WTC11 (cell line): ENCODE measurements at regions not wholly inside any gene's neighbourhood (a gene's known extent, or its start where the extent isn't known, plus 50 kb on each side); places are given as distances from the start of the nearest gene placed in this dataset.

Experiments used
- ATAC-seq: fragments of 200-7000 bp; cut with Tn5 transposase; 2 replicates; pipeline ENCODE4 v1.10.0; 2021; ENCODE audit warnings: mild to moderate bottlenecking, moderate library complexity
- CTCF ChIA-PET: fragments of 300-600 bp; sonication (Branson Sonifier 250); formaldehyde crosslinking; loops from one replicate; lab custom pipeline; 2021; ENCODE audit warnings: antibody characterized with exemption; lab: Charles Lee
- POLR2A ChIA-PET: fragments of 350-600 bp; sonication (Branson Sonifier 250); formaldehyde crosslinking; loops from one replicate; lab custom pipeline; 2021; ENCODE audit warnings: antibody characterized with exemption; lab: Charles Lee
- DNase-seq: peaks from one replicate; pipeline ENCODE4 v3.0.0; 2021; ENCODE audit warnings: low spot score
- H3K27ac Mint-ChIP-seq: 2 replicates; pipeline ENCODE4 v1.8.0; 2021; ENCODE audit warnings: mixed read lengths
- H3K27me3 Mint-ChIP-seq: 2 replicates; pipeline ENCODE4 v1.8.0; 2021; ENCODE audit warnings: low read depth, mild to moderate bottlenecking, moderate library complexity, mixed read lengths
- H3K36me3 Mint-ChIP-seq: 2 replicates; pipeline ENCODE4 v1.8.0; 2021; ENCODE audit warnings: mixed read lengths
- H3K4me1 Mint-ChIP-seq: 2 replicates; pipeline ENCODE4 v1.8.0; 2022; ENCODE audit warnings: mixed read lengths
- H3K4me3 Mint-ChIP-seq: 2 replicates; pipeline ENCODE4 v1.8.0; 2021; ENCODE audit warnings: mild to moderate bottlenecking, moderate library complexity, mixed read lengths
- H3K9me3 Mint-ChIP-seq: 2 replicates; pipeline ENCODE4 v1.8.0; 2021; ENCODE audit warnings: mixed read lengths
- ATF3 ChIP-seq: sonication (generic); formaldehyde crosslinking; conservative IDR thresholded peaks from 2 replicates; pipeline ENCODE4 v1.8.1; 2022; ENCODE audit warnings: mild to moderate bottlenecking, missing genetic modification reagents
- E2F5 ChIP-seq: sonication (generic); formaldehyde crosslinking; IDR thresholded peaks from 2 replicates; pipeline ENCODE4 v1.8.1; 2022; ENCODE audit warnings: mild to moderate bottlenecking, moderate library complexity, missing genetic modification reagents
- ETV6 ChIP-seq: sonication (generic); formaldehyde crosslinking; IDR thresholded peaks from 2 replicates; pipeline ENCODE4 v1.8.1; 2022; ENCODE audit warnings: mild to moderate bottlenecking, missing genetic modification reagents
- FOXK1 ChIP-seq: sonication (generic); formaldehyde crosslinking; IDR thresholded peaks from 2 replicates; pipeline ENCODE4 v1.8.0; 2022; ENCODE audit warnings: mild to moderate bottlenecking, moderate library complexity, missing genetic modification reagents
- GTF2I ChIP-seq: fragments of 250-450 bp; sonication (Bioruptor Pico); conservative IDR thresholded peaks from 2 replicates; pipeline ENCODE4 v1.4.0; 2021; ENCODE audit warnings: mild to moderate bottlenecking
- HMGA2 ChIP-seq: fragments of 250-450 bp; sonication (Bioruptor Pico); IDR thresholded peaks from 2 replicates; pipeline ENCODE4 v1.4.0; 2021; ENCODE audit warnings: mild to moderate bottlenecking, moderate library complexity
- IRF1 ChIP-seq: sonication (generic); formaldehyde crosslinking; IDR thresholded peaks from 2 replicates; pipeline ENCODE4 v1.8.0; 2023; ENCODE audit warnings: missing genetic modification reagents
- IRF2 ChIP-seq: sonication (generic); formaldehyde crosslinking; IDR thresholded peaks from 2 replicates; pipeline ENCODE4 v1.8.0; 2022; ENCODE audit warnings: low read depth, missing genetic modification reagents, borderline replicate concordance
- JUN ChIP-seq: sonication (generic); formaldehyde crosslinking; IDR thresholded peaks from 2 replicates; pipeline ENCODE4 v1.8.0; 2023; ENCODE audit warnings: mild to moderate bottlenecking, missing genetic modification reagents
- KAT7 ChIP-seq: sonication (generic); formaldehyde crosslinking; IDR thresholded peaks from 2 replicates; pipeline ENCODE4 v1.8.1; 2023; ENCODE audit warnings: missing genetic modification reagents, mild to moderate bottlenecking, borderline replicate concordance
- MAX ChIP-seq: sonication (generic); formaldehyde crosslinking; IDR thresholded peaks from 2 replicates; pipeline ENCODE4 v1.8.0; 2022; ENCODE audit warnings: mild to moderate bottlenecking, missing genetic modification reagents
- MYBL2 ChIP-seq: sonication (generic); formaldehyde crosslinking; IDR thresholded peaks from 2 replicates; pipeline ENCODE4 v1.8.1; 2023; ENCODE audit warnings: mild to moderate bottlenecking, moderate library complexity, missing genetic modification reagents
- PRDM15 ChIP-seq: sonication (generic); formaldehyde crosslinking; IDR thresholded peaks from 2 replicates; pipeline ENCODE4 v1.8.0; 2022; ENCODE audit warnings: missing genetic modification reagents
- RELA ChIP-seq: sonication (generic); formaldehyde crosslinking; IDR thresholded peaks from 2 replicates; pipeline ENCODE4 v1.8.1; 2022; ENCODE audit warnings: missing genetic modification reagents, mild to moderate bottlenecking, borderline replicate concordance
- RORB ChIP-seq: fragments of 250-450 bp; sonication (Bioruptor Pico); IDR thresholded peaks from 2 replicates; pipeline ENCODE4 v1.9.0; 2021; ENCODE audit warnings: mild to moderate bottlenecking
- SMAD4 ChIP-seq: sonication (generic); formaldehyde crosslinking; IDR thresholded peaks from 2 replicates; pipeline ENCODE4 v1.8.0; 2022; ENCODE audit warnings: mild to moderate bottlenecking, missing genetic modification reagents
- USF1 ChIP-seq: sonication (generic); formaldehyde crosslinking; IDR thresholded peaks from 2 replicates; pipeline ENCODE4 v1.8.0; 2022; ENCODE audit warnings: mild to moderate bottlenecking, missing genetic modification reagents
- USF2 ChIP-seq: sonication (generic); formaldehyde crosslinking; IDR thresholded peaks from 2 replicates; pipeline ENCODE4 v1.8.1; 2023; ENCODE audit warnings: mild to moderate bottlenecking, missing genetic modification reagents, moderate library complexity
- ZBTB21 ChIP-seq: sonication (generic); formaldehyde crosslinking; IDR thresholded peaks from 2 replicates; pipeline ENCODE4 v1.8.1; 2023; ENCODE audit warnings: mild to moderate bottlenecking, missing genetic modification reagents, borderline replicate concordance
- ZMAT4 ChIP-seq: fragments of 250-450 bp; sonication (Bioruptor Pico); IDR thresholded peaks from 2 replicates; pipeline ENCODE4 v1.9.0; 2021; ENCODE audit warnings: mild to moderate bottlenecking
- ZNF138 ChIP-seq: sonication (generic); formaldehyde crosslinking; conservative IDR thresholded peaks from 2 replicates; pipeline ENCODE4 v1.8.1; 2022; ENCODE audit warnings: mild to moderate bottlenecking, moderate library complexity, missing genetic modification reagents
- ZNF263 ChIP-seq: sonication (generic); formaldehyde crosslinking; IDR thresholded peaks from 2 replicates; pipeline ENCODE4 v1.8.1; 2022; ENCODE audit warnings: low read depth, mild to moderate bottlenecking, moderate library complexity, missing genetic modification reagents
- ZNF423 ChIP-seq: fragments of 250-450 bp; sonication (Bioruptor Pico); IDR thresholded peaks from 2 replicates; pipeline ENCODE4 v2.1.2; 2022; ENCODE audit warnings: mild to moderate bottlenecking, moderate library complexity
- ZNF425 ChIP-seq: fragments of 250-450 bp; sonication (Bioruptor Pico); conservative IDR thresholded peaks from 2 replicates; pipeline ENCODE4 v1.9.0; 2021; ENCODE audit warnings: mild to moderate bottlenecking
- ZSCAN18 ChIP-seq: fragments of 250-450 bp; sonication (Bioruptor Pico); IDR thresholded peaks from 2 replicates; pipeline ENCODE4 v2.1.2; 2022; ENCODE audit warnings: mild to moderate bottlenecking, moderate library complexity

GRCh38 chr2:8248623-8248957 lies 433.3 kb upstream of the ID2 start:
- H3K4me1 Mint-ChIP-seq = peaks cover 5% of the 10 kb centered on the region
- no peak overlapping the region for H3K4me3 Mint-ChIP-seq
- POLR2A ChIA-PET = no interaction called here
- peaks cover 10% of the 10 kb centered on the region for H3K27me3 Mint-ChIP-seq
- TF ChIP-seq RORB (CRISPR knock-in tag) (no peak), IRF1 (CRISPR knock-in tag) (no peak), USF1 (CRISPR knock-in tag) (no peak), ATF3 (CRISPR knock-in tag) (no peak), HMGA2 (CRISPR knock-in tag) (no peak), MYBL2 (CRISPR knock-in tag) (no peak), ZNF423 (CRISPR knock-in tag) (no peak), KAT7 (CRISPR knock-in tag) (no peak), PRDM15 (CRISPR knock-in tag) (no peak), MAX (CRISPR knock-in tag) (no peak), E2F5 (CRISPR knock-in tag) (no peak), RELA (no peak), ZNF138 (CRISPR knock-in tag) (no peak), IRF2 (CRISPR knock-in tag) (no peak), ETV6 (CRISPR knock-in tag) (no peak), FOXK1 (CRISPR knock-in tag) (no peak)
- CTCF ChIA-PET = no interaction called here
- no peak for DNase-seq
- no peak overlapping the region for H3K27ac Mint-ChIP-seq
- no peak for ATAC-seq
- H3K9me3 Mint-ChIP-seq = peaks cover 48% of the 10 kb centered on the region
- peaks cover 37% of the 10 kb centered on the region for H3K36me3 Mint-ChIP-seq

- Mint-ChIP-seq H3K4me1 (peaks cover 11% of the 10 kb centered on the region), H3K4me3 (no peak overlapping the region), H3K27me3 (peaks cover 10% of the 10 kb centered on the region), H3K27ac (no peak overlapping the region), H3K36me3 (peaks cover 31% of the 10 kb centered on the region), H3K9me3 (peaks cover 43% of the 10 kb centered on the region)
- CTCF ChIA-PET = no interaction called here
- POLR2A ChIA-PET = no interaction called here
- DNase-seq (no peak), ATAC-seq (no peak)
- TF ChIP-seq ZMAT4 (CRISPR knock-in tag) = no peak
- TF ChIP-seq ZNF263 (CRISPR knock-in tag) = no peak
- no peak for TF ChIP-seq JUN (CRISPR knock-in tag)
- TF ChIP-seq ZNF425 (CRISPR knock-in tag) = no peak
- no peak for TF ChIP-seq ZSCAN18
- TF ChIP-seq GTF2I (CRISPR knock-in tag) = no peak
- TF ChIP-seq SMAD4 (CRISPR knock-in tag) = no peak
- TF ChIP-seq USF2 (CRISPR knock-in tag) = no peak
- no peak for TF ChIP-seq ATF3 (CRISPR knock-in tag)
- TF ChIP-seq ZBTB21 (CRISPR knock-in tag) = no peak
Observed at GRCh38 chr2:8249141-8249540, 432.7 kb upstream of the ID2 start.
